GM12892 (cell line): ENCODE measurements at regions not wholly inside any gene's neighbourhood (a gene's known extent, or its start where the extent isn't known, plus 50 kb on each side); places are given as distances from the start of the nearest gene placed in this dataset.

Source experiments
- POLR2A ChIP-seq: IDR thresholded peaks from 2 replicates; pipeline ENCODE4 v1.6.1; 2011; ENCODE audit warnings: low read depth, low read length, control low read depth
- POLR2AphosphoS5 ChIP-seq: IDR thresholded peaks from 2 replicates; pipeline ENCODE4 v1.6.1; 2011; ENCODE audit warnings: low read depth, low read length, control low read depth

GRCh38 chr3:46096336-46096735 is 69.1 kb upstream of the XCR1 start:
- no peak for TF ChIP-seq POLR2A
- TF ChIP-seq POLR2AphosphoS5 = no peak
